Endothelial cell of umbilical vein (primary cell): ENCODE measurements at regions not wholly inside any gene's neighbourhood (a gene's known extent, or its start where the extent isn't known, plus 50 kb on each side); places are given as distances from the start of the nearest gene placed in this dataset.

Source experiments
- BruUV-seq: library from RNA; stranded (reverse); fragments of 400-500 nt; replicated peaks from 2 replicates; lab custom pipeline; 2021; lab: Mats Ljungman, UMichigan
- CTCF ChIA-PET: fragments of 300-600, 350-600 bp; sonication (Branson Sonifier 250); formaldehyde crosslinking; loops from one replicate; lab custom pipeline; 2021; ENCODE audit warnings: antibody characterized with exemption, inconsistent platforms; lab: Charles Lee
- POLR2A ChIA-PET: fragments of 300-600, 350-600 bp; sonication (Branson Sonifier 250); formaldehyde crosslinking; loops from one replicate; lab custom pipeline; 2021; ENCODE audit warnings: antibody characterized with exemption, inconsistent platforms; lab: Charles Lee
- DNase-seq: peaks from one replicate; pipeline ENCODE4 v3.0.0-alpha.2; 2011; ENCODE audit warnings: low read depth, low spot score
- FAIRE-seq: peaks from 2 replicates; lab custom pipeline; 2011; peaks lifted over from hg19 to GRCh38; lab: Jason Lieb, UNC
- H2AFZ ChIP-seq: 2 replicates; pipeline ENCODE4 v1.6.0; 2012; ENCODE audit warnings: low read depth, low read length, control low read depth, inconsistent platforms
- H3K27ac ChIP-seq: 2 replicates; pipeline ENCODE4 v1.5.1; 2011; ENCODE audit warnings: low read depth, mild to moderate bottlenecking, control low read depth, low read length, moderate library complexity; ENCODE audit not compliant: insufficient read depth
- H3K27me3 ChIP-seq, 2 experiments: 2 replicates each; pipeline versions ENCODE4 v1.6.0 to v1.6.1; 2011; ENCODE audit warnings: low read length in 2 of 2, mixed read lengths in 1 of 2; ENCODE audit not compliant: control insufficient read depth in 2 of 2, insufficient read depth in 2 of 2
- H3K36me3 ChIP-seq, 2 experiments: 2 replicates in 1 of 2; 3 replicates in 1 of 2; pipeline ENCODE4 v1.5.1; 2011; ENCODE audit warnings: low read length in 2 of 2, mild to moderate bottlenecking in 1 of 2, moderate library complexity in 1 of 2; ENCODE audit not compliant: control insufficient read depth in 2 of 2, insufficient read depth in 2 of 2; ENCODE audit errors: extremely low read depth in 1 of 2
- H3K4me1 ChIP-seq: 3 replicates; pipeline ENCODE4 v1.5.1; 2011; ENCODE audit warnings: mild to moderate bottlenecking, low read length; ENCODE audit not compliant: control insufficient read depth, insufficient read depth; ENCODE audit errors: extremely low read depth
- H3K4me2 ChIP-seq: 2 replicates; pipeline ENCODE4 v1.6.1; 2011; ENCODE audit warnings: low read length, control low read depth, mixed read lengths; ENCODE audit not compliant: insufficient read depth
- H3K4me3 ChIP-seq, 3 experiments: fragments of 200-600 bp in 1 of 3; sonication (generic), shearing (Covaris generic) in 1 of 3; replicated peaks in 1 of 3; 2 replicates each; pipeline ENCODE4 v1.5.1; 2011 to 2016; ENCODE audit warnings: control low read depth in 3 of 3, low read length in 3 of 3, mild to moderate bottlenecking in 2 of 3, inconsistent platforms in 1 of 3, low read depth in 1 of 3, moderate library complexity in 1 of 3; ENCODE audit not compliant: insufficient read depth in 1 of 3
- H3K79me2 ChIP-seq: 2 replicates; pipeline ENCODE4 v1.6.0; 2012; ENCODE audit warnings: low read length, inconsistent platforms; ENCODE audit not compliant: control insufficient read depth, insufficient read depth
- H3K9ac ChIP-seq: replicated peaks from 2 replicates; pipeline ENCODE3; 2011; ENCODE audit warnings: low read length, control low read depth; ENCODE audit not compliant: insufficient read depth; ENCODE audit errors: extremely low read depth
- H3K9me1 ChIP-seq: replicated peaks from 3 replicates; pipeline ENCODE4 v1.6.0; 2011; ENCODE audit warnings: mild to moderate bottlenecking, low read length; ENCODE audit not compliant: control insufficient read depth, insufficient read depth; ENCODE audit errors: extremely low read depth
- H3K9me3 ChIP-seq: replicated peaks from 2 replicates; pipeline ENCODE4 v1.5.1; 2012; ENCODE audit warnings: low read length, inconsistent platforms; ENCODE audit not compliant: control insufficient read depth, insufficient read depth
- H4K20me1 ChIP-seq: replicated peaks from 2 replicates; pipeline ENCODE3; 2011; ENCODE audit warnings: mild to moderate bottlenecking, low read length; ENCODE audit not compliant: control insufficient read depth, insufficient read depth; ENCODE audit errors: extremely low read depth
- EZH2 ChIP-seq: IDR thresholded peaks from 2 replicates; pipeline ENCODE4 v1.6.1; 2012; ENCODE audit warnings: borderline replicate concordance, low read depth, mild to moderate bottlenecking, moderate library complexity, low read length, inconsistent platforms; ENCODE audit not compliant: severe bottlenecking
- FOS ChIP-seq: IDR thresholded peaks from 2 replicates; pipeline ENCODE4 v1.6.1; 2011; ENCODE audit warnings: mild to moderate bottlenecking, low read length, moderate library complexity, borderline replicate concordance; ENCODE audit not compliant: insufficient read depth
- GATA2 ChIP-seq: IDR thresholded peaks from 2 replicates; pipeline ENCODE4 v1.7.0; 2011; ENCODE audit warnings: low read depth, mild to moderate bottlenecking, moderate library complexity, mixed read lengths, low read length; ENCODE audit not compliant: insufficient read length, insufficient read depth
- JUN ChIP-seq: IDR thresholded peaks from 2 replicates; pipeline ENCODE4 v1.6.1; 2011; ENCODE audit warnings: borderline replicate concordance, low read depth; ENCODE audit not compliant: insufficient read length, insufficient read depth
- MYC ChIP-seq: IDR thresholded peaks from one replicate; pipeline ENCODE4 v1.6.1; 2011; ENCODE audit warnings: mild to moderate bottlenecking, low read depth, low read length
- POLR2A ChIP-seq: IDR thresholded peaks from 2 replicates; pipeline ENCODE4 v1.6.1; 2012; ENCODE audit warnings: low read depth, mild to moderate bottlenecking, control low read depth, low read length
- POLR2AphosphoS5 ChIP-seq: IDR thresholded peaks from 2 replicates; pipeline ENCODE4 v1.6.1; 2012; ENCODE audit warnings: low read depth, mild to moderate bottlenecking, control low read depth, low read length, moderate library complexity; ENCODE audit not compliant: insufficient read depth
- dilution Hi-C: fragments of 300-500 bp; cut with MboI; formaldehyde crosslinking; loops from one replicate; pipeline ENCODE4 v1.15.0; 2019; ENCODE audit warnings: low sequenced_read_pairs; ENCODE audit not compliant: extremely low pct_ligation_motif_present
- intact Hi-C: fragments of 100-400 bp; cut with micrococcal nuclease; formaldehyde crosslinking; loops from one replicate; pipeline ENCODE4 v1.10.0; 2022
- TF ChIP-seq, protein P1 (sequence below), 2 donors: IDR thresholded peaks; 1 replicate in 1 of 2; 2 replicates in 1 of 2; pipeline ENCODE4 v1.5.1; 2011; ENCODE audit warnings: low read length in 2 of 2, mild to moderate bottlenecking in 2 of 2, moderate library complexity in 2 of 2, control low read depth in 1 of 2, inconsistent platforms in 1 of 2, low read depth in 1 of 2; ENCODE audit not compliant: insufficient read depth in 1 of 2; ENCODE audit errors: extremely low read depth in 1 of 2
- TF ChIP-seq, protein P2 (sequence below): IDR thresholded peaks from 2 replicates; pipeline ENCODE4 v1.6.1; 2011; ENCODE audit not compliant: insufficient read depth, insufficient read length

- Histone ChIP-seq H4K20me1 (no peaks in the 10 kb centered on the region), H3K79me2 (no peaks in the 10 kb centered on the region), H3K4me1 (no peaks in the 10 kb centered on the region), H3K9me1 (no peaks in the 10 kb centered on the region), H3K4me3 (no peak overlapping the region), H3K4me2 (no peak overlapping the region), H3K27ac (no peak overlapping the region), H3K36me3 (no peaks in the 10 kb centered on the region), H3K9ac (no peak overlapping the region), H2AFZ (no peak overlapping the region), H3K9me3 (no peaks in the 10 kb centered on the region), H3K27me3 (no peaks in the 10 kb centered on the region)
- CTCF ChIA-PET, result no interaction called here
- POLR2A ChIA-PET, result no interaction called here
- no peak for FAIRE-seq
- intact Hi-C loops, result no loop called here
- no peak for DNase-seq
- dilution Hi-C loops, result no loop called here
- TF ChIP-seq, protein P1, sequence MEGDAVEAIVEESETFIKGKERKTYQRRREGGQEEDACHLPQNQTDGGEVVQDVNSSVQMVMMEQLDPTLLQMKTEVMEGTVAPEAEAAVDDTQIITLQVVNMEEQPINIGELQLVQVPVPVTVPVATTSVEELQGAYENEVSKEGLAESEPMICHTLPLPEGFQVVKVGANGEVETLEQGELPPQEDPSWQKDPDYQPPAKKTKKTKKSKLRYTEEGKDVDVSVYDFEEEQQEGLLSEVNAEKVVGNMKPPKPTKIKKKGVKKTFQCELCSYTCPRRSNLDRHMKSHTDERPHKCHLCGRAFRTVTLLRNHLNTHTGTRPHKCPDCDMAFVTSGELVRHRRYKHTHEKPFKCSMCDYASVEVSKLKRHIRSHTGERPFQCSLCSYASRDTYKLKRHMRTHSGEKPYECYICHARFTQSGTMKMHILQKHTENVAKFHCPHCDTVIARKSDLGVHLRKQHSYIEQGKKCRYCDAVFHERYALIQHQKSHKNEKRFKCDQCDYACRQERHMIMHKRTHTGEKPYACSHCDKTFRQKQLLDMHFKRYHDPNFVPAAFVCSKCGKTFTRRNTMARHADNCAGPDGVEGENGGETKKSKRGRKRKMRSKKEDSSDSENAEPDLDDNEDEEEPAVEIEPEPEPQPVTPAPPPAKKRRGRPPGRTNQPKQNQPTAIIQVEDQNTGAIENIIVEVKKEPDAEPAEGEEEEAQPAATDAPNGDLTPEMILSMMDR (IDR thresholded peaks at IDR 0.05; ENCODE audit: extremely low read depth in 1 of 2, insufficient read depth in 1 of 2, low read depth in 1 of 2, low read length in 2 of 2), result no peak
- TF ChIP-seq JUN (no peak), FOS (no peak), EZH2 (no peak), POLR2AphosphoS5 (no peak), GATA2 (no peak), MYC (no peak), POLR2A (no peak)
- TF ChIP-seq, protein P2, sequence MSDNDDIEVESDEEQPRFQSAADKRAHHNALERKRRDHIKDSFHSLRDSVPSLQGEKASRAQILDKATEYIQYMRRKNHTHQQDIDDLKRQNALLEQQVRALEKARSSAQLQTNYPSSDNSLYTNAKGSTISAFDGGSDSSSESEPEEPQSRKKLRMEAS, result no peak
- no TSS peak for BruUV-seq
Observed at GRCh38 chrX:128438082-128438481, 385.9 kb upstream of the ACTRT1 start.
